Neural cell (in vitro differentiated cells): ENCODE measurements at regions not wholly inside any gene's neighbourhood (a gene's known extent, or its start where the extent isn't known, plus 50 kb on each side); places are given as distances from the start of the nearest gene placed in this dataset.

Source experiments
- H2AFZ ChIP-seq: fragments of 200-600, 300-800 bp; sonication (generic), shearing (Covaris generic); 2 replicates; pipeline ENCODE4 v1.6.0; 2014; ENCODE audit warnings: low read depth, mild to moderate bottlenecking, antibody characterized with exemption, low read length, moderate library complexity
- H3F3A ChIP-seq: fragments of 200-600 bp; shearing (Covaris generic); 2 replicates; pipeline ENCODE4 v1.6.1; 2016; ENCODE audit warnings: mild to moderate bottlenecking, moderate library complexity, mixed read lengths, antibody characterized with exemption, low read length; ENCODE audit not compliant: insufficient read depth, poor library complexity, severe bottlenecking
- H3K27ac ChIP-seq: fragments of 200-600, 300-800 bp; sonication (generic), shearing (Covaris generic); 2 replicates; pipeline ENCODE4 v1.5.1; 2014; ENCODE audit warnings: mild to moderate bottlenecking, low read length, moderate library complexity
- H3K27me3 ChIP-seq: fragments of 300-800, 200-600 bp; sonication (generic), shearing (Covaris generic); 2 replicates; pipeline ENCODE4 v1.6.0; 2014; ENCODE audit warnings: mild to moderate bottlenecking, low read depth, low read length, moderate library complexity; ENCODE audit not compliant: insufficient read depth
- H3K36me3 ChIP-seq: fragments of 300-800, 200-600 bp; sonication (generic), shearing (Covaris generic); 2 replicates; pipeline ENCODE4 v1.5.1; 2014; ENCODE audit warnings: mild to moderate bottlenecking, antibody characterized with exemption, low read length, moderate library complexity; ENCODE audit not compliant: insufficient read depth
- H3K4me2 ChIP-seq: fragments of 300-800, 200-600 bp; sonication (generic), shearing (Covaris generic); 2 replicates; pipeline ENCODE4 v1.6.0; 2014; ENCODE audit warnings: mild to moderate bottlenecking, low read length
- H3K4me3 ChIP-seq: fragments of 300-800, 200-600 bp; sonication (generic), shearing (Covaris generic); 2 replicates; pipeline ENCODE4 v1.5.1; 2014; ENCODE audit warnings: mild to moderate bottlenecking, low read length, moderate library complexity
- H3K79me2 ChIP-seq: fragments of 200-600 bp; shearing (Covaris generic); replicated peaks from 2 replicates; pipeline ENCODE4 v1.6.0; 2014; ENCODE audit warnings: mild to moderate bottlenecking, low read length, moderate library complexity; ENCODE audit not compliant: insufficient read depth
- H3K9ac ChIP-seq: fragments of 300-800, 200-600 bp; sonication (generic), shearing (Covaris generic); 2 replicates; pipeline ENCODE4 v1.6.1; 2016; ENCODE audit warnings: mild to moderate bottlenecking, low read length, mixed read lengths
- H3K9me2 ChIP-seq: fragments of 200-600 bp; shearing (Covaris generic); 2 replicates; pipeline ENCODE4 v1.6.1; 2016; ENCODE audit warnings: mild to moderate bottlenecking, low read length, mixed read lengths; ENCODE audit not compliant: insufficient read depth
- H3K9me3 ChIP-seq: fragments of 200-600, 300-800 bp; sonication (generic), shearing (Covaris generic); 2 replicates; pipeline ENCODE4 v1.6.1; 2016; ENCODE audit warnings: mild to moderate bottlenecking, mixed run types, low read length, moderate library complexity, mixed read lengths
- H4K20me1 ChIP-seq: fragments of 200-600 bp; shearing (Covaris generic); 2 replicates; pipeline ENCODE4 v1.6.1; 2016; ENCODE audit warnings: mild to moderate bottlenecking, mixed run types; ENCODE audit not compliant: insufficient read depth
- CTCF ChIP-seq: fragments of 450-650 bp; IDR thresholded peaks from 2 replicates; pipeline ENCODE4 v1.5.1; 2014; ENCODE audit warnings: antibody characterized with exemption, mild to moderate bottlenecking, moderate library complexity; ENCODE audit not compliant: poor library complexity, severe bottlenecking
- EP300 ChIP-seq: fragments of 450-650 bp; conservative IDR thresholded peaks from 2 replicates; pipeline ENCODE4 v1.6.1; 2014; ENCODE audit warnings: antibody characterized with exemption, mild to moderate bottlenecking, moderate library complexity; ENCODE audit not compliant: poor library complexity, severe bottlenecking
- EZH2 ChIP-seq: fragments of 200-600, 300-800 bp; shearing (Covaris generic), sonication (generic); IDR thresholded peaks from 2 replicates; pipeline ENCODE4 v1.6.1; 2014; ENCODE audit warnings: antibody characterized with exemption, low read length, borderline replicate concordance, mild to moderate bottlenecking; ENCODE audit not compliant: insufficient read depth, poor library complexity, severe bottlenecking
- MXI1 ChIP-seq: fragments of 450-650 bp; conservative IDR thresholded peaks from 2 replicates; pipeline ENCODE4 v1.6.1; 2014; ENCODE audit warnings: antibody characterized with exemption, mild to moderate bottlenecking; ENCODE audit not compliant: poor library complexity, severe bottlenecking
- POLR2AphosphoS5 ChIP-seq: IDR thresholded peaks from 2 replicates; pipeline ENCODE4 v1.6.1; 2012
- RAD21 ChIP-seq: fragments of 450-650 bp; conservative IDR thresholded peaks from 2 replicates; pipeline ENCODE4 v1.6.1; 2014; ENCODE audit warnings: antibody characterized with exemption, mild to moderate bottlenecking, moderate library complexity
- REST ChIP-seq: IDR thresholded peaks from 2 replicates; pipeline ENCODE4 v1.6.1; 2012; ENCODE audit warnings: borderline replicate concordance
- SMC3 ChIP-seq: fragments of 450-650 bp; conservative IDR thresholded peaks from 2 replicates; pipeline ENCODE4 v1.6.1; 2014; ENCODE audit warnings: antibody characterized with exemption, mild to moderate bottlenecking, moderate library complexity; ENCODE audit not compliant: poor library complexity
- TAF1 ChIP-seq: IDR thresholded peaks from 2 replicates; pipeline ENCODE4 v1.6.1; 2012; ENCODE audit warnings: low read depth

- no peak overlapping the region for H3K4me2 ChIP-seq
- no peaks in the 10 kb centered on the region for H3K27me3 ChIP-seq
- H3K9me2 ChIP-seq = no peaks in the 10 kb centered on the region
- H3K36me3 ChIP-seq = no peaks in the 10 kb centered on the region
- no peak for TF ChIP-seq TAF1
- no peak for TF ChIP-seq RAD21
- no peak for TF ChIP-seq REST
- no peak for TF ChIP-seq POLR2AphosphoS5
- TF ChIP-seq CTCF = no peak
- TF ChIP-seq EZH2 = no peak
- no peak for TF ChIP-seq SMC3
- no peak for TF ChIP-seq EP300
- TF ChIP-seq MXI1 = no peak
- H3K27ac ChIP-seq = no peak overlapping the region
- no peaks in the 10 kb centered on the region for H3K9me3 ChIP-seq
- no peaks in the 10 kb centered on the region for H4K20me1 ChIP-seq
- no peaks in the 10 kb centered on the region for H3F3A ChIP-seq
- H3K9ac ChIP-seq = no peak overlapping the region
- H2AFZ ChIP-seq = no peak overlapping the region
- no peaks in the 10 kb centered on the region for H3K79me2 ChIP-seq
- no peak overlapping the region for H3K4me3 ChIP-seq
Measured at GRCh38 chr16:51035110-51035498, 116.0 kb downstream of the SALL1 start.

GRCh38 chr16:51034481-51035109 is 116.5 kb downstream of the SALL1 start:
- no peak overlapping the region for H2AFZ ChIP-seq
- TF ChIP-seq CTCF = peak; percentile 14
- TF ChIP-seq POLR2AphosphoS5 = no peak
- no peak for TF ChIP-seq RAD21
- H4K20me1 ChIP-seq = no peaks in the 10 kb centered on the region
- H3K9ac ChIP-seq = no peak overlapping the region
- H3K36me3 ChIP-seq = no peaks in the 10 kb centered on the region
- no peaks in the 10 kb centered on the region for H3K27me3 ChIP-seq
- no peak overlapping the region for H3K27ac ChIP-seq
- no peak overlapping the region for H3K4me3 ChIP-seq
- H3F3A ChIP-seq = no peaks in the 10 kb centered on the region
- H3K9me3 ChIP-seq = no peaks in the 10 kb centered on the region
- H3K9me2 ChIP-seq = no peaks in the 10 kb centered on the region
- H3K79me2 ChIP-seq = no peaks in the 10 kb centered on the region
- H3K4me2 ChIP-seq = no peak overlapping the region
